K562 (cell line): ENCODE measurements at regions not wholly inside any gene's neighbourhood (a gene's known extent, or its start where the extent isn't known, plus 50 kb on each side); places are given as distances from the start of the nearest gene placed in this dataset.

ENCODE experiments used
- CBFA2T2 ChIP-seq: fragments of 450-650 bp; conservative IDR thresholded peaks from 2 replicates; pipeline ENCODE4 v1.6.1; 2017; ENCODE audit warnings: mild to moderate bottlenecking
- CBX2 ChIP-seq: fragments of 200-600 bp; sonication (generic); IDR thresholded peaks from one replicate; pipeline ENCODE4 v1.6.1; 2012; ENCODE audit warnings: mild to moderate bottlenecking, low read length, inconsistent platforms; ENCODE audit not compliant: insufficient read depth, poor library complexity, severe bottlenecking
- CHD2 ChIP-seq: IDR thresholded peaks from 2 replicates; pipeline ENCODE4 v1.6.1; 2011; ENCODE audit warnings: low read depth, low read length
- CTCF ChIP-seq, 3 experiments: IDR thresholded peaks in 2 of 3; conservative IDR thresholded peaks in 1 of 3; 2 replicates each; pipeline ENCODE4 v1.5.1; 2011 to 2012; ENCODE audit warnings: low read length in 3 of 3, mild to moderate bottlenecking in 3 of 3, control low read depth in 2 of 3, improper control_type of control experiment in 1 of 3, inconsistent platforms in 1 of 3, low read depth in 1 of 3, mixed read lengths in 1 of 3, moderate library complexity in 1 of 3; ENCODE audit not compliant: insufficient read depth in 2 of 3
- ELF1 ChIP-seq: fragments of 200-800 bp; sonication (Bioruptor generic); IDR thresholded peaks from 2 replicates; pipeline ENCODE4 v1.6.1; 2016; ENCODE audit warnings: missing genetic modification characterization, missing compliant biosample characterization
- ELK1 ChIP-seq: sonication (generic); formaldehyde crosslinking; IDR thresholded peaks from 2 replicates; pipeline ENCODE4 v1.8.1; 2022; ENCODE audit warnings: missing genetic modification reagents
- FOS ChIP-seq: IDR thresholded peaks from 3 replicates; pipeline ENCODE4 v1.6.1; 2011; ENCODE audit not compliant: insufficient read length; ENCODE audit errors: extremely low read depth
- JUN ChIP-seq, 2 experiments: sonication (generic) in 1 of 2; formaldehyde crosslinking in 1 of 2; IDR thresholded peaks; 2 replicates each; pipeline versions ENCODE4 v1.6.1 to v1.8.0; 2012 to 2022; ENCODE audit warnings: borderline replicate concordance in 2 of 2, mild to moderate bottlenecking in 2 of 2, improper control_type of control experiment in 1 of 2, low read depth in 1 of 2, low read length in 1 of 2, missing genetic modification reagents in 1 of 2
- ZNF639 ChIP-seq, 2 experiments: fragments of 200-800 bp in 1 of 2; sonication (Bioruptor generic) in 1 of 2; sonication (generic) in 1 of 2; formaldehyde crosslinking in 1 of 2; IDR thresholded peaks in 1 of 2; conservative IDR thresholded peaks in 1 of 2; 2 replicates each; pipeline versions ENCODE4 v1.5.0 to v1.6.1; 2016 to 2020; ENCODE audit warnings: missing compliant biosample characterization in 1 of 2, missing genetic modification characterization in 1 of 2, missing genetic modification reagents in 1 of 2

DNA sequence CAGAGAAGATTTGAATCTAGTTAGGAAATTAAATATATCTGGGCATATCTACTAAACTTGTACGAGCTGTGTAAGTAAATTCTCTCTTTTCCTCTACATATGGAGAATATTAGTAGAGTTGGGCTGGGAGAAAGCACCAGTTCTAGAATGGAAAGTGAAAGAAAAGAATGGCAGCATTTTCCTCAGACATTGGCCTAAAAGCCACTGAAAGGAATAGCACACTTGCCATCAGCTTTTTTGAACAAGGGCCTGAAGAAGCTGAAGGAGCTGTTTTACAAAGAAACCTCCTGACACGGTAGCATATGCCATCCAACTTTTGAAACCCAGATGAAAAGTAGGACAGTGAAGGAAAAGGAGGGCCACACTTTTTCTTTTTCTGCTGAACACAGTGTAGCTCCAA lies 1563.7 kb upstream of the TENM4 start:
- TF ChIP-seq ZNF639 (CRISPR knock-in tag; conservative IDR thresholded peaks at IDR 0.05 in 1 of 2, IDR thresholded peaks at IDR 0.05 in 1 of 2) (no peak), JUN (IDR thresholded peaks at IDR 0.05; ENCODE audit: borderline replicate concordance, low read depth, low read length) (no peak), JUN (CRISPR knock-in tag; IDR thresholded peaks at IDR 0.05; ENCODE audit: borderline replicate concordance) (no peak), FOS (no peak), ELF1 (tag) (no peak), ELK1 (CRISPR knock-in tag) (no peak), CBFA2T2 (no peak), CHD2 (no peak), CTCF (IDR thresholded peaks at IDR 0.05 in 2 of 3, conservative IDR thresholded peaks at IDR 0.05 in 1 of 3; ENCODE audit: insufficient read depth in 2 of 3, low read depth in 1 of 3, low read length in 3 of 3) (no peak), CBX2 (no peak)
